ENCODE measurements at regions not wholly inside any gene's neighbourhood (a gene's known extent, or its start where the extent isn't known, plus 50 kb on each side); places are given as distances from the start of the nearest gene placed in this dataset.
"Not testable (repeated sequence)": the region's sequence is repeated elsewhere in the genome, so short reads cannot be mapped to it uniquely, and the experiment has no call there.

DNA sequence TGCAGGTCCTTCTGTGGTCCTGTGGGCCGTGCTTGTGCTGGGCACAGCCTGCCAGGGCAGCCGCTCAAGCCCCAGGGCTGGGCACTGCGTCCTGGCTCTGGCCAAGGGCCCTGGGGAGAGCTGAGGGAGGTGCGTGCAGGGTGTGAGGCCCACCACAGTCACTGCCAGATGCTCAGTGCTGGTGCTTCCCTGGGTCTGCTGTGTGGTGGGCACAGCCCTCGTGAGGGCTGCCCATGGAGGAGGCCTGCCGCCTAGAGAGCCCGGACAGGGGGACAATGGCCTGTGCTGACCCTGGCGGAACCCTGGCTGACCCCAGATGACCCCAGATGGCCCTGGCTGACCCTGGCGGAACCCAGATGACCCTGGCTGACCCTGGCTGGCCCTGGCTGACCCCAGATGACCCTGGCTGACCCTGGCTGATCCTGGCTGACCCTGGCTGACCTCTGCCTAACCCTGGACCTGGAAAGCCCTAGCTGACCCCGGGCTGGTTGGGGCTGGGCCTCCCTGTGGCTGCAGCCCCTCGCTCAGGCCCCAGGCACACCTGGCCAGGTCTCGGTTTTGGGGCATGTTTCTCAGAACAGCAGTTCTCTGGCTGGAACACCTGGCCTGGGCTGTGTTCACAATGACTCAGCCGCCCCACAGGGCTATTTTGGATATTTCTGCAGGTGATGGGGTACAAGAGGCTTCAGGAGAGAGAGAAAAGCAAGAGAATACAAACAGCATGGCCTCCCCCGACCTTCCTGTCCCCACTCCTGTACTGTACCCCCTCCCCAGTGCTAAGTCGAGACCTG lies 55.4 kb downstream of the TMEM121 start:
- DNase-seq (ENCODE audit: low spot score) = no peak

- no peak for DNase-seq (ENCODE audit: low spot score)
These were observed 56.3 kb downstream of the TMEM121 start for GRCh38 chr14:105582639-105583038.

DNA sequence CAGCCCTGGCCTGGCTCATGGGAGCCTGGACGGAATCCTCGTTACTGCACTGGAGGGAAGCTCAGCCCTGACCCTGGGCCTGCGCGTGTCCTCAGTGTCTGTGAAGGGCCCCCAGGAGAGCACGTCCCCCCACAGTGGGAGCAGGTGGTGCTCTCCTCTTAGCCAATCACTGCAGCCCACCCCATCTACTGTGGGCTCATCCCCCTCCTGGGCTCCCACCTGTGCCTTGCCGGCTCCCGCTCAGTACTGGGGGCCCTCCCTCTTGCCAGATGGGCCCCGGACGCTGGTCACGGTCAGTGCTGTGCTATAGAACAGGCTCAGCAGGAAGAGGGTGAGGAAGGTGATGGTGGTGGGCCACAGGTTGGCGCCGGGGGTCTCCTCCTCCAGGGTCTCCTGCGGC lies 57.5 kb downstream of the TMEM121 start:
- not testable (repeated sequence) for DNase-seq (ENCODE audit: low spot score)

- not testable (repeated sequence) for DNase-seq (ENCODE audit: low spot score)
These were observed 58.9 kb downstream of the TMEM121 start for GRCh38 chr14:105585290-105585689.

- not testable (repeated sequence) for DNase-seq (ENCODE audit: low spot score)
These were observed 59.3 kb downstream of the TMEM121 start for GRCh38 chr14:105585722-105586121.

DNA sequence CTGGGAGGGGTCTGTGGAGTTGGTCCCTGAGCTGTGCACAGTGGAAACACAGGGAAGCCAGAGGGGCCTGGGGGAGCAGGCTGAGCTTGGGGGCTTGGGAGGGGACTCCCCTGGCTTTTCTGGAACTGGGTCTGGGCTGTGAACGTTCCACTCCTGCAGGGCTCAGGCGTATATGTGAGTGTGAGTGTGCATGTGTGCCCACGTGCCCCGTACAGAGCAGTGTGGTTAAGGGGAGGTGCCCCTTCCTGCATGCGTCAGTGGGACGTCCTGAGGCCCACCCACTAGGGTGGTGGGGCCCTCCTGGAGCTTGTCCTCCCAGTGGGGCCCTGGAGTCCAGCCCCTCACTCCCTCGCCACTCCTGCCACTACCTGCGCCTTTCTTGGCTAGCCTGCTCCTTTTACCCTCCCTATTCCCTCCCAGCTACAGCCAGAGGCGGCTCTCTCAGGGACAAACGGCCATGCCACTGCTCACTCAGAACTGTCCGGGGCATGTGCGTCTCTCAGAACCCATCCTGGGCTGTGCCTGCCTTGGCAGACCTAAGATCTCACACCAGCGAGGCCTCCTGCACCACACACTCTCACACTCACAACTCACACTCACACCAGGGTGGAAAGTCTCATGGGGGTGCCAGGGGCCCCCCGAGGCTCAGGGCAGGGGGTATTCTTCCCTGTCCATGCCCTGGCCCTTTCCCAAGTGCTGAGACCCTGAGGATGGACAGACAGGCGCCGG lies 59.9 kb downstream of the TMEM121 start:
- not testable (repeated sequence) for DNase-seq (ENCODE audit: low spot score)

DNA sequence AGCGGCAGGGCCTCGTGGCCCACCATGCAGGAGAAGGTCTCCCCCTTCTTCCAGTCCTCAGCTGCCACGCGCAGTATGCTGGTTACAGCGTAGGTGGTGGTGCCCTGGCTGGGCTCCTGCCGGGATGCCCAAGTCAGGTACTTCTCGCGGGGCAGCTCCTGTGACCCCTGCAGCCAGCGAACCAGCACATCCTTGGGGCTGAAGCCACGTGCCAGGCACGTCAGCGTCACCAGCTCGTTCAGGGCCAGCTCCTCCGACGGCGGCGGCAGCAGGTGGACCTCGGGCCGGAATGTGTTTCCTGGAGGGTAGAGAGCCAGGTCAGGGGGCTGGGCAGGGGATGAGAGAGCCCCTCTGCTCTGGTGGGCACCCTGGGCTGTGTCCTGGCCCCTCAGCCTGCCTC lies 60.7 kb downstream of the TMEM121 start:
- not testable (repeated sequence) for DNase-seq (ENCODE audit: low spot score)

DNA sequence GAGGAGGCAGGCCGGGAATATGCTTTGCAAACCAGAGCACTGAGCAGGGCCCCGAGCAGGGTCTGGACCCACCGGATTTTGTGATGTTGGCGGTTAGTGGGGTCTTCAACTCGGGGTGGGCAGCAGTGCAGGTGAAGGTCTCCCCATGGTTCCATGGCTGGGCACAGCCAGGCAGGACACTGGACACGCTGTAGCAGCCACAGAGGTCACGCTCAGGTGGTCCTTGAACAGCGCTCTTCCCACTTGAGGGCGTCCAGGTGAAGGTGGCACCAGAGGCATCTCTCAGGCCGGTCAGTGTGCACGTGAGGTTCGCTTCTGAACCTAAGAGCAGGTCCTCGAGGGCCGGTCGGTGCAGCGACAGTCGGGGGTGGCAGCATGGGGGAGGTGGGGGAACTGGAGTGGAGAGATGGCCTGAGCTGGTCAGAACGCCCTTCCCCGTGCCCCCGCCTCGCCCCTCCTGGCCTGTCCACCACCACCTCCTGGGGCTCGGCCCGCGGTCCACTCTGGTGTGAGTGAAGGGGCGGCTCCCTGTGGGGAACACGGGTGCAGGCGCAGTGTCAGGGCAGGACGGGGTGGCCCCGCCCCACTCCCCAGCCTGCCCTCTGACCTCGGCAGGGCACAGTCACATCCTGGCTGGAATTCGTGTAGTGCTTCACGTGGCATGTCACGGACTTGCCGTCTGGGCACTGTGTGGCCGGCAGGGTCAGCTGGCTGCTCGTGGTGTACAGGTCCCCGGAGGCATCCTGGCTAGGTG lies 61.3 kb downstream of the TMEM121 start:
- DNase-seq (ENCODE audit: low spot score) = not testable (repeated sequence)

GRCh38 chr14:105588236-105588860 lies 62.0 kb downstream of the TMEM121 start:
- no peak for DNase-seq (ENCODE audit: low spot score)

DNA sequence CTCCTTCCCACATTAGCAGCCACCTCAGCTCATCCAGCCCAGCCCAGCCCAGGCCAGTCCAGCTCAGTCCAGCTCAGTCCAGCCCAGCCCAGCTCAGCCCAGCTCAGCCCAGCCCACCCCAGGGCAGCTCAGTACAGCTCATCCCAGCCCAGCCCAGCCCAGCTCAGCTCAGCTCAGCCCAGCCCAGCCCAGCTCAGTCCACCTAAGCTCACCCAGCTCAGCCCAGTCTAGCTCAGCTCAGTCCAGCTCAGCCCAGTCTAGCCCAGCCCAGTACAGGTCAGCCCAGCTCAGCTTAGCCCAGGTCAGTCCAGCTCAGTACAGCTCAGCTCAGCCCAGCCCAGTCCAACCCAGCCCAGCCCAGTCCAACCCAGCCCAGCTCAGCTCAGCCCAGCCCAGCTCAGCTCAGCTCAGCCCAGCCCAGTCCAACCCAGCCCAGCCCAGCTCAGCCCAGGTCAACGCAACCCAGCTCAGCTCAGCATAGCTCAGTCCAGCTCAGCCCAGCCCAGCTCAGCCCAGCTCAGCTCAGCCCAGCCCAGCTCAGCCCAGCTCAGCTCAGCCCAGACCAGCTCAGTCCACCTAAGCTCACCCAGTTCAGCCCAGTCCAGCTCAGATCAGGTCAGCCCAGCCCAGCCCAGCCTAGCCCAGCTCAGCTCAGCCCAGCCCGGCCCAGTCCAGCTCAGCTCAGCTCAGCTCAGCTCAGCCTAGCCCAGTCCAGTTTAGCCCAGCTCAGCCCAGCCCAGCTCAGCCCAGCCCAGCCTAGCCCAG lies 63.0 kb downstream of the TMEM121 start:
- DNase-seq (ENCODE audit: low spot score) = no peak

- not testable (repeated sequence) for DNase-seq (ENCODE audit: low spot score)
These were observed 63.5 kb downstream of the TMEM121 start for GRCh38 chr14:105589926-105590185.

DNA sequence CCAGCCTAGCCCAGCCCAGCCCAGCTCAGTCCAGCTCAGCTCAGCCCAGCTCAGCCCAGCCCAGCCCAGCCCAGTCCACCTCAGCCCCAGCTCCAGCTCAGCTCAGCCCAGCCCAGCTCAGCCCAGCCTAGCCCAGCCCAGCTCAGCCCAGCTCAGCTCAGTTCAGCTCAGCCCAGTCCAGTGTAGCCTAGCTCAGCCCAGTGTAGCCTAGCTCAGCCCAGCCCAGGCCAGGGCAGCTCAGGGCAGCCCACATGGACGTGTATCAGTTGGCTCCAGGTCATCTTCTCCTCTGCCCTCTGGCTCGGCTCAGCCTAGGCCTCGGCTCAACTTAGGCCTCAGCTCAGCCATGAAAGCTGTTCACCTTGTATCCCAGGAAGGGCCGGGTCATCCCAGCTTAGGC lies 64.7 kb downstream of the TMEM121 start:
- DNase-seq (ENCODE audit: low spot score) = no peak

DNA sequence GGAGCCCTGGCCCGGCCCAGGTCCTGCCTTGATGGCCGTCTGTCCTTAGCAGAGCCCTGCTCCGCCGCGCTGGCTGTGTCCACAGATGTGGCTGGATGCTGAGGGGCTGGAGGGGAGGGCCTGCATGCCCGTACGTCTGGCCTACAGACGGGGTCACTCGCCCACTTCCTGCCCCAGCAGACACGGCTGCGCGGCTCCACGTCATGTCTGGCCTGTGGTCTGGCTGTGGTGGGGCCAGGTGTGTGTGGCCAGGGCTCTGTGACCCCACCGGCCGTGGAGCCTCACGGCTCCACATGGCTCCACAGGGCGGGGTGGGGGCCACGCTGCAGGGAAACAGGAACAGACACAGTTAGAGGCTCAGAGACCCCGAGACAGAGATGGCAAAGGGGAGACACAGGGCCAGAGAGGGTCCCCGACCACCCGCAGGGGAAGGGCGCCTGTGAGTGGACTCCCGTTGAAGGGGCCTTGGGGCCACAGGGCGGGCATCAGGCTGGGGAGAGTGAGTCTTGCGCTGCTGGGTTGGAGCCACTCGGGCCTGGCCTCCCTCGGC lies 65.5 kb downstream of the TMEM121 start:
- not testable (repeated sequence) for DNase-seq (ENCODE audit: low spot score)

GRCh38 chr14:105592646-105593045 lies 66.3 kb downstream of the TMEM121 start:
- DNase-seq (ENCODE audit: low spot score) = not testable (repeated sequence)

GRCh38 chr14:105595346-105595745 lies 69.0 kb downstream of the TMEM121 start:
- DNase-seq (ENCODE audit: low spot score) = not testable (repeated sequence)

- not testable (repeated sequence) for DNase-seq (ENCODE audit: low spot score)
These were observed 70.0 kb downstream of the TMEM121 start for GRCh38 chr14:105596374-105596773.

DNA sequence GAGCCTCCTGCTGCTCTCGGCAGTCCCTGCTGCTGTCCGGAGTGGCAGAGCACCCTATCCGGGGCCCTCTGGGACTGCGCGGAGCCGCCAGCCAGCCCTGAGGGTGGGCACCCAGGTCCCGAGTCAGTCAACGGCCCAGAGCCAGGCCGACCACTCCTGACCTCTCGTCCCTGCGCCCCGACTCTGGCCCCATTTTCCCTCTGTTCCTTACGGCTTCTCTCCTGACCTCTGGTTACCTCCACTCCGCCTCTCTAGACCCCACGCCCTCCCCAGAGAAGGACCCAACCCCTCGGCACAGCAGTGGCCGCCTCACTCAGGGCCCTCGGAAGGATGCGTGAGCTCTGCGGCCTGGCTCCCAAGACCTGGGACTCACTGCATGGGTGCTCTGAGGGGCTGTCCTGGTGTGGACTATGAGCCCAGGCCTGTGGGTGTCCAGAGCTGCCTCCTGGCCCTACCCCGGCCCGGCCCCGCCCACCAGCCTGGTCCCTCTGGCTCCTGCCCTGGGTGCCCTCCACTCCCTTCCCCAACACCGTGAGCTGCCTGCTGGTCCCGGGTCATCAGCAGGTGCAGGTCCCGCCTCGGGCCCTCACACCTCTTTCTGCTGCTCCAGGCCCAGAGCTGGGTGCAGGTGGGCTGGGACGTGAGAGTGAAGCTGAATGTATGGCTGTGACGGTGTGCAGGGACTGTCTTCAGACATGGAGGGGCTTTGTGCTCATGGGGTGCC lies 71.8 kb downstream of the TMEM121 start:
- DNase-seq (ENCODE audit: low spot score) = not testable (repeated sequence)

GRCh38 chr14:105598925-105599586 lies 72.7 kb downstream of the TMEM121 start:
- DNase-seq (ENCODE audit: low spot score) = not testable (repeated sequence)

GRCh38 chr14:105600195-105600938 lies 74.0 kb downstream of the TMEM121 start:
- DNase-seq (ENCODE audit: low spot score) = not testable (repeated sequence)

Data from CD4-positive, alpha-beta T cell treated with Interleukin-6 at 100 ng/mL for 8 hours (primary cell).